Activated CD8-positive, alpha-beta memory T cell treated with anti-CD3 and anti-CD28 coated beads, Interleukin-2, amount 10 ng/mL, durations not matched to agents 7 days and 5 days (primary cell): ENCODE measurements at regions not wholly inside any gene's neighbourhood (a gene's known extent, or its start where the extent isn't known, plus 50 kb on each side); places are given as distances from the start of the nearest gene placed in this dataset.

Source experiments
- ATAC-seq: fragments of 150-1000 bp; cut with Tn5 transposase; one replicate; pipeline ENCODE4 v1.10.0; 2021; ENCODE audit warnings: moderate library complexity
- CTCF ChIA-PET: fragments of 350-600 bp; sonication (Branson Sonifier 250); formaldehyde crosslinking; loops from one replicate; lab custom pipeline; 2021; ENCODE audit warnings: antibody characterized with exemption; lab: Charles Lee
- DNase-seq: peaks from one replicate; pipeline ENCODE4 v3.0.0-alpha.2; 2020
- H3K27ac Mint-ChIP-seq: one replicate; pipeline ENCODE4 v1.8.0; 2021; ENCODE audit warnings: mild to moderate bottlenecking, mixed read lengths
- H3K27me3 Mint-ChIP-seq: one replicate; pipeline ENCODE4 v1.8.0; 2021; ENCODE audit warnings: mixed read lengths
- H3K36me3 Mint-ChIP-seq: one replicate; pipeline ENCODE4 v1.8.0; 2021; ENCODE audit warnings: mild to moderate bottlenecking, mixed read lengths
- H3K4me1 Mint-ChIP-seq: one replicate; pipeline ENCODE4 v1.8.0; 2021; ENCODE audit warnings: mixed read lengths
- H3K4me3 Mint-ChIP-seq: one replicate; pipeline ENCODE4 v1.8.0; 2021; ENCODE audit warnings: mild to moderate bottlenecking, moderate library complexity, mixed read lengths
- H3K9me3 Mint-ChIP-seq: one replicate; pipeline ENCODE4 v1.8.0; 2022; ENCODE audit warnings: low read depth, mixed read lengths

- DNase-seq, result no peak
- Mint-ChIP-seq H3K27ac (no peak overlapping the region), H3K27me3 (peaks cover 10% of the 10 kb centered on the region), H3K4me1 (no peaks in the 10 kb centered on the region), H3K9me3 (no peaks in the 10 kb centered on the region), H3K36me3 (no peaks in the 10 kb centered on the region), H3K4me3 (no peak overlapping the region)
- CTCF ChIA-PET, result no interaction called here
- no peak for ATAC-seq
Observed at GRCh38 chr9:109863961-109864360, 84.0 kb downstream of the PALM2AKAP2 start.

GRCh38 chr9:109865521-109865920 lies 85.5 kb downstream of the PALM2AKAP2 start:
- Mint-ChIP-seq H3K4me3 (no peak overlapping the region), H3K27me3 (peaks cover 6% of the 10 kb centered on the region), H3K9me3 (no peaks in the 10 kb centered on the region), H3K36me3 (no peaks in the 10 kb centered on the region), H3K27ac (no peak overlapping the region), H3K4me1 (no peaks in the 10 kb centered on the region)
- CTCF ChIA-PET, result no interaction called here
- no peak for ATAC-seq
- DNase-seq, result no peak

- no peaks in the 10 kb centered on the region for H3K36me3 Mint-ChIP-seq
Observed at GRCh38 chr9:109868207-109868606, 88.2 kb downstream of the PALM2AKAP2 start.

GRCh38 chr9:109868722-109869121 lies 88.7 kb downstream of the PALM2AKAP2 start:
- Mint-ChIP-seq H3K4me3 (no peak overlapping the region), H3K36me3 (no peaks in the 10 kb centered on the region), H3K4me1 (no peaks in the 10 kb centered on the region), H3K27me3 (peaks cover 11% of the 10 kb centered on the region), H3K9me3 (no peaks in the 10 kb centered on the region), H3K27ac (no peak overlapping the region)
- DNase-seq, result no peak
- CTCF ChIA-PET, result no interaction called here
- no peak for ATAC-seq

More at GRCh38 chr9:109868207-109868606, 88.2 kb downstream of the PALM2AKAP2 start:
- Mint-ChIP-seq H3K27ac (no peak overlapping the region), H3K9me3 (no peaks in the 10 kb centered on the region), H3K27me3 (peaks cover 11% of the 10 kb centered on the region), H3K4me1 (no peaks in the 10 kb centered on the region), H3K4me3 (no peak overlapping the region)
- no peak for DNase-seq
- CTCF ChIA-PET, result no interaction called here
- ATAC-seq, result no peak

GRCh38 chr9:109870365-109870764 lies 90.4 kb downstream of the PALM2AKAP2 start:
- CTCF ChIA-PET, result no interaction called here
- Mint-ChIP-seq H3K27me3 (peaks cover 22% of the 10 kb centered on the region), H3K4me1 (no peaks in the 10 kb centered on the region), H3K27ac (no peak overlapping the region), H3K9me3 (no peaks in the 10 kb centered on the region), H3K36me3 (no peaks in the 10 kb centered on the region), H3K4me3 (no peak overlapping the region)
- ATAC-seq (no peak), DNase-seq (no peak)

GRCh38 chr9:109872901-109873300 lies 92.9 kb downstream of the PALM2AKAP2 start:
- Mint-ChIP-seq H3K4me1 (no peaks in the 10 kb centered on the region), H3K9me3 (no peaks in the 10 kb centered on the region), H3K36me3 (no peaks in the 10 kb centered on the region), H3K4me3 (no peak overlapping the region), H3K27me3 (peaks cover 25% of the 10 kb centered on the region), H3K27ac (no peak overlapping the region)
- CTCF ChIA-PET, result interaction anchor here (0.9 kb wide), 1 partner anchor 30 kb away, joined by 3 read pairs; no protein-coding TSS in a partner anchor
- DNase-seq, result no peak
- no peak for ATAC-seq

- H3K4me3 Mint-ChIP-seq, result no peak overlapping the region
- no peaks in the 10 kb centered on the region for H3K36me3 Mint-ChIP-seq
- ATAC-seq (no peak), DNase-seq (no peak)
- no peak overlapping the region for H3K27ac Mint-ChIP-seq
- no peaks in the 10 kb centered on the region for H3K9me3 Mint-ChIP-seq
- peaks cover 26% of the 10 kb centered on the region for H3K27me3 Mint-ChIP-seq
- CTCF ChIA-PET, result no interaction called here
- no peaks in the 10 kb centered on the region for H3K4me1 Mint-ChIP-seq
Observed at GRCh38 chr9:109875495-109876129, 95.6 kb downstream of the PALM2AKAP2 start.

- Mint-ChIP-seq H3K36me3 (no peaks in the 10 kb centered on the region), H3K4me1 (no peaks in the 10 kb centered on the region), H3K27me3 (peaks cover 9% of the 10 kb centered on the region), H3K27ac (no peak overlapping the region), H3K4me3 (no peak overlapping the region), H3K9me3 (no peaks in the 10 kb centered on the region)
- DNase-seq (peak; percentile 46), ATAC-seq (peak; percentile 60)
- CTCF ChIA-PET, result interaction anchor here (0.9 kb wide), 1 partner anchor 171 kb away, joined by 3 read pairs; no protein-coding TSS in a partner anchor
Observed at GRCh38 chr9:109880276-109881169, 100.5 kb downstream of the PALM2AKAP2 start.

GRCh38 chr9:109883623-109884022 lies 103.6 kb downstream of the PALM2AKAP2 start:
- H3K9me3 Mint-ChIP-seq, result no peaks in the 10 kb centered on the region
- peaks cover 26% of the 10 kb centered on the region for H3K4me1 Mint-ChIP-seq
- H3K4me3 Mint-ChIP-seq, result no peak overlapping the region
- DNase-seq (no peak), ATAC-seq (no peak)
- H3K36me3 Mint-ChIP-seq, result no peaks in the 10 kb centered on the region
- no peak overlapping the region for H3K27ac Mint-ChIP-seq
- CTCF ChIA-PET, result interaction anchor here (0.7 to 0.8 kb wide), 2 partner anchors 8 to 41 kb away, joined by 3 read pairs; no protein-coding TSS in a partner anchor
- H3K27me3 Mint-ChIP-seq, result peaks cover 7% of the 10 kb centered on the region

GRCh38 chr9:109886041-109886440 lies 106.0 kb downstream of the PALM2AKAP2 start:
- Mint-ChIP-seq H3K9me3 (no peaks in the 10 kb centered on the region), H3K36me3 (no peaks in the 10 kb centered on the region), H3K4me1 (peaks cover 29% of the 10 kb centered on the region), H3K27ac (no peak overlapping the region), H3K4me3 (no peak overlapping the region), H3K27me3 (no peaks in the 10 kb centered on the region)
- no peak for DNase-seq
- ATAC-seq, result no peak
- CTCF ChIA-PET, result interaction anchor here (1.6 kb wide), 1 partner anchor 298 kb away, joined by 3 read pairs; no protein-coding TSS in a partner anchor

GRCh38 chr9:109886617-109887016 lies 106.6 kb downstream of the PALM2AKAP2 start:
- Mint-ChIP-seq H3K9me3 (no peaks in the 10 kb centered on the region), H3K27ac (peak overlapping the region; percentile 64), H3K36me3 (no peaks in the 10 kb centered on the region), H3K4me1 (peaks cover 29% of the 10 kb centered on the region), H3K27me3 (no peaks in the 10 kb centered on the region), H3K4me3 (no peak overlapping the region)
- ATAC-seq, result peak; percentile 58
- DNase-seq, result no peak
- CTCF ChIA-PET, result interaction anchor here (1.1 to 1.6 kb wide), 2 partner anchors 14 to 170 kb away, joined by 3 to 4 read pairs; no protein-coding TSS in a partner anchor

- CTCF ChIA-PET, result interaction anchor here (1.1 to 1.6 kb wide), 2 partner anchors 14 to 170 kb away, joined by 3 to 4 read pairs; no protein-coding TSS in a partner anchor
- Mint-ChIP-seq H3K27ac (peak overlapping the region; percentile 64), H3K27me3 (no peaks in the 10 kb centered on the region), H3K4me1 (peaks cover 29% of the 10 kb centered on the region), H3K9me3 (no peaks in the 10 kb centered on the region), H3K36me3 (no peaks in the 10 kb centered on the region), H3K4me3 (no peak overlapping the region)
- DNase-seq, result no peak
- no peak for ATAC-seq
Observed at GRCh38 chr9:109887079-109887478, 107.1 kb downstream of the PALM2AKAP2 start.

- ATAC-seq, result no peak
- no peaks in the 10 kb centered on the region for H3K36me3 Mint-ChIP-seq
- no peak overlapping the region for H3K27ac Mint-ChIP-seq
- DNase-seq, result no peak
- H3K9me3 Mint-ChIP-seq, result no peaks in the 10 kb centered on the region
- peaks cover 31% of the 10 kb centered on the region for H3K4me1 Mint-ChIP-seq
- CTCF ChIA-PET, result interaction anchor here (0.6 kb wide), 1 partner anchor 155 kb away, joined by 4 read pairs; no protein-coding TSS in a partner anchor
- H3K27me3 Mint-ChIP-seq, result no peaks in the 10 kb centered on the region
- H3K4me3 Mint-ChIP-seq, result no peak overlapping the region
Observed at GRCh38 chr9:109888695-109889094, 108.7 kb downstream of the PALM2AKAP2 start.
